K562 (cell line): ENCODE measurements at regions not wholly inside any gene's neighbourhood (a gene's known extent, or its start where the extent isn't known, plus 50 kb on each side); places are given as distances from the start of the nearest gene placed in this dataset.

Experiments
- ATAC-seq: fragments of 200-7000 bp; cut with Tn5 transposase; 3 replicates; pipeline ENCODE4 v1.9.1; 2020; ENCODE audit warnings: moderate library complexity
- BruUV-seq: library from RNA; stranded (reverse); fragments of 400-500 nt; replicated peaks from 2 replicates; lab custom pipeline; 2021; lab: Mats Ljungman, UMichigan
- CTCF ChIA-PET: fragments of 300-600 bp; formaldehyde crosslinking; extraction: SDS; loops from one replicate; lab custom pipeline; 2021; ENCODE audit warnings: low intra/inter-chr PET ratio; lab: Yijun Ruan, JAX
- POLR2A ChIA-PET: fragments of 300-600, 350-650 bp; sonication (Branson Sonifier 250); formaldehyde crosslinking; extraction: SDS; loops from one replicate; lab custom pipeline; 2021; ENCODE audit warnings: antibody characterized with exemption, inconsistent platforms; lab: Yijun Ruan, JAX
- DNase-seq, 4 experiments: peaks; one replicate each; pipeline versions ENCODE4 v3.0.0 to v3.0.0-alpha.2; 2011 to 2018; ENCODE audit warnings: low spot score in 3 of 4, mixed read lengths in 3 of 4; ENCODE audit errors: extremely low read depth in 1 of 4
- FAIRE-seq: peaks from 2 replicates; lab custom pipeline; 2011; peaks lifted over from hg19 to GRCh38; lab: Jason Lieb, UNC
- H2AFZ ChIP-seq: 2 replicates; pipeline ENCODE4 v1.6.0; 2011; ENCODE audit warnings: low read depth, low read length, control low read depth, inconsistent platforms
- H3K27ac ChIP-seq: fragments of 200-600 bp; 3 replicates; pipeline ENCODE4 v1.8.0; 2011; ENCODE audit warnings: low read depth, mild to moderate bottlenecking, control low read depth, inconsistent platforms, low read length, moderate library complexity, mixed read lengths; ENCODE audit errors: extremely low read depth
- H3K27me3 ChIP-seq, 2 experiments: fragments of 300-600 bp in 1 of 2; 2 replicates in 1 of 2; 3 replicates in 1 of 2; pipeline versions ENCODE4 v1.6.0 to v1.8.0; 2011; ENCODE audit warnings: inconsistent platforms in 2 of 2, low read length in 2 of 2, mild to moderate bottlenecking in 1 of 2, mixed read lengths in 1 of 2, moderate library complexity in 1 of 2; ENCODE audit not compliant: control insufficient read depth in 2 of 2, insufficient read depth in 2 of 2
- H3K36me3 ChIP-seq: fragments of 300-600 bp; 3 replicates; pipeline ENCODE4 v1.8.0; 2011; ENCODE audit warnings: mild to moderate bottlenecking, low read length, inconsistent platforms; ENCODE audit not compliant: control insufficient read depth, insufficient read depth
- H3K4me1 ChIP-seq, 2 experiments: fragments of 200-600 bp in 1 of 2; replicated peaks in 1 of 2; 2 replicates in 1 of 2; 3 replicates in 1 of 2; pipeline versions ENCODE4 v1.5.1 to v1.8.0; 2011; ENCODE audit warnings: inconsistent platforms in 2 of 2, low read length in 2 of 2, mild to moderate bottlenecking in 1 of 2, mixed read lengths in 1 of 2, moderate library complexity in 1 of 2; ENCODE audit not compliant: control insufficient read depth in 2 of 2, insufficient read depth in 2 of 2
- H3K4me2 ChIP-seq: 2 replicates; pipeline ENCODE4 v1.6.1; 2011; ENCODE audit warnings: low read length, control low read depth, inconsistent platforms, mixed read lengths; ENCODE audit not compliant: insufficient read depth
- H3K4me3 ChIP-seq: fragments of 200-600 bp; sonication (generic), shearing (Covaris generic); 2 replicates; pipeline ENCODE4 v1.5.1; 2016; ENCODE audit warnings: control low read depth, inconsistent platforms
- H3K79me2 ChIP-seq: fragments of 200-600 bp; 3 replicates; pipeline ENCODE4 v1.8.0; 2011; ENCODE audit warnings: low read length, inconsistent platforms; ENCODE audit not compliant: control insufficient read depth, insufficient read depth
- H3K9ac ChIP-seq, 2 experiments: 2 replicates each; pipeline versions ENCODE4 v1.6.0 to v1.6.1; 2011; ENCODE audit warnings: low read depth in 2 of 2, low read length in 2 of 2, control low read depth in 1 of 2, inconsistent platforms in 1 of 2, mild to moderate bottlenecking in 1 of 2, mixed read lengths in 1 of 2; ENCODE audit not compliant: insufficient read depth in 1 of 2
- H3K9me1 ChIP-seq: one replicate; pipeline ENCODE4 v1.6.0; 2011; ENCODE audit warnings: inconsistent platforms, mild to moderate bottlenecking, low read length, moderate library complexity; ENCODE audit not compliant: control insufficient read depth, insufficient read depth
- H3K9me3 ChIP-seq: replicated peaks from 2 replicates; pipeline ENCODE4 v1.5.1; 2011; ENCODE audit warnings: low read depth, low read length, inconsistent platforms; ENCODE audit not compliant: control insufficient read depth, insufficient read depth
- H4K20me1 ChIP-seq: replicated peaks from 2 replicates; pipeline ENCODE4 v1.6.1; 2011; ENCODE audit warnings: low read length, inconsistent platforms, mixed read lengths; ENCODE audit not compliant: control insufficient read depth, insufficient read depth
- HIVEP1 ChIP-seq: fragments of 250-450 bp; sonication (Bioruptor Pico); IDR thresholded peaks from 2 replicates; pipeline ENCODE4 v1.4.0; 2020; ENCODE audit warnings: mild to moderate bottlenecking
- HNRNPH1 ChIP-seq: fragments of 200-400 bp; formaldehyde crosslinking; optimal IDR thresholded peaks from 2 replicates; pipeline ENCODE3; 2017; ENCODE audit warnings: low read depth, mild to moderate bottlenecking, low read length, moderate library complexity
- HOMEZ ChIP-seq: fragments of 250-450 bp; sonication (Bioruptor Pico); IDR thresholded peaks from 2 replicates; pipeline ENCODE4 v1.4.0; 2020; ENCODE audit warnings: mild to moderate bottlenecking, moderate library complexity
- OTX1 ChIP-seq: fragments of 450-650 bp; formaldehyde crosslinking; IDR thresholded peaks from 2 replicates; pipeline ENCODE4 v1.4.0; 2022; ENCODE audit warnings: mild to moderate bottlenecking
- POLR2AphosphoS5 ChIP-seq: IDR thresholded peaks from 2 replicates; pipeline ENCODE4 v1.6.1; 2011; ENCODE audit warnings: mild to moderate bottlenecking, low read depth, low read length, moderate library complexity; ENCODE audit not compliant: control insufficient read depth, insufficient read depth
- POLR2G ChIP-seq: fragments of 200-400 bp; formaldehyde crosslinking; IDR thresholded peaks from 2 replicates; pipeline ENCODE4 v1.6.1; 2017; ENCODE audit warnings: low read depth, mild to moderate bottlenecking, antibody characterized with exemption, low read length, moderate library complexity
- SMARCE1 ChIP-seq: fragments of 450-650 bp; IDR thresholded peaks from 2 replicates; pipeline ENCODE4 v1.7.1; 2016; ENCODE audit warnings: mild to moderate bottlenecking
- TEAD2 ChIP-seq: fragments of 450-650 bp; IDR thresholded peaks from 2 replicates; pipeline ENCODE4 v1.6.1; 2016; ENCODE audit warnings: missing genetic modification characterization, control low read depth, missing compliant biosample characterization
- ZNF23 ChIP-seq: fragments of 250-450 bp; sonication (Bioruptor Pico); IDR thresholded peaks from 2 replicates; pipeline ENCODE4 v1.4.0; 2020; ENCODE audit warnings: mild to moderate bottlenecking
- ZNF41 ChIP-seq: fragments of 250-450 bp; sonication (Bioruptor Pico); conservative IDR thresholded peaks from 2 replicates; pipeline ENCODE4 v1.4.0; 2020; ENCODE audit warnings: mild to moderate bottlenecking
- ZNF707 ChIP-seq: fragments of 250-450 bp; sonication (Bioruptor Pico); conservative IDR thresholded peaks from 2 replicates; pipeline ENCODE4 v1.8.0; 2022; ENCODE audit warnings: inconsistent platforms, mild to moderate bottlenecking, moderate library complexity
- WGBS: fragments of 100-300 bp; shearing (Covaris generic); methylation state at CpG from one replicate; pipeline ENCODE4 v1.1.6; 2016; ENCODE audit warnings: low coverage, mixed read lengths; ENCODE audit not compliant: insufficient coverage; ENCODE audit errors: missing lambda C conversion rate; 5-methylcytosine and 5-hydroxymethylcytosine counted together
- in situ Hi-C: fragments of 300-500 bp; cut with MboI; formaldehyde crosslinking; loops from 4 replicates; pipeline ENCODE4 v1.15.0; 2018; ENCODE audit warnings: inconsistent platforms, mixed read lengths
- intact Hi-C: fragments of 100-400 bp; cut with micrococcal nuclease; formaldehyde crosslinking; loops from 2 replicates; pipeline ENCODE4 v1.14.2; 2022

DNA sequence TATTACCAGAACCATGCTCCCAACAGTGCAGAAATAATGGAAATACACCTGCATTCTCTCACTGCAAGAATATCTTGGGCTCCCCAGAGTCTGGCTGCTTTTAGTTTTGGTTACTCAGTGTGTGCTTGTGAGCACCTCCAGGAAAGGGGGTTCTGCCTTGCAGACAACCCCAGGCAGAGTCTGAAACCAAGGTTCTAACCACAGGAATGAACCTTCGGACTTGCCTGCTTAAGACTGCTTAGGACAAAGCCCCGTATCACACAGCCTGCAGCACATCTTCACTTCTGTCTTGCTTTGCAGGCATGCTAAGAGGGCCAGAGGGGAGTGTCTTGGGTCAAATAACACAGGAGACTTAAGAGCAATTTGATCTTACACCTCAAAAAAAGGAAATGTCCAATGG lies 94.8 kb upstream of the SPATA31C2 start:
- FAIRE-seq = no peak
- H3K4me1 ChIP-seq = no peaks in the 10 kb centered on the region; a peak in 1 of 5 replicates
- no peak overlapping the region for H3K4me2 ChIP-seq

More for the DNA sequence above, 94.8 kb upstream of the SPATA31C2 start:
- Histone ChIP-seq H3K27me3 (peaks cover 0 to 28% of the 10 kb centered on the region in 2 experiments; a peak in 3 of 5 replicates), H2AFZ (no peak overlapping the region), H3K9me3 (no peaks in the 10 kb centered on the region), H3K9me1 (no peaks in the 10 kb centered on the region), H3K79me2 (no peaks in the 10 kb centered on the region), H3K36me3 (no peaks in the 10 kb centered on the region)
- WGBS = 0% methylated on average over 2 of the region's 2 CpGs
- TF ChIP-seq TEAD2 (tag) (no peak), HIVEP1 (CRISPR knock-in tag) (no peak), SMARCE1 (no peak), ZNF41 (no peak), OTX1 (CRISPR knock-in tag) (no peak), POLR2AphosphoS5 (no peak), ZNF23 (CRISPR knock-in tag) (no peak), POLR2G (no peak), ZNF707 (CRISPR knock-in tag) (no peak), HOMEZ (CRISPR knock-in tag) (no peak), HNRNPH1 (no peak)
- TF ChIP-seq, all 486 proteins: peak for 0
- POLR2A ChIA-PET = interaction anchor here (0.6 kb wide), 1 partner anchor 100 kb away, joined by 3 read pairs; no protein-coding TSS in a partner anchor
- Histone ChIP-seq H3K9ac (no peak overlapping the region), H3K27ac (no peak overlapping the region), H3K4me3 (no peak overlapping the region), H4K20me1 (no peaks in the 10 kb centered on the region)
- ATAC-seq = no peak
- BruUV-seq = no TSS peak
- DNase-seq = no peak
- CTCF ChIA-PET = no interaction called here
- in situ Hi-C loops = no loop called here
- intact Hi-C loops = no loop called here
